Amygdala (tissue), 56 donors: ENCODE measurements at regions not wholly inside any gene's neighbourhood (a gene's known extent, or its start where the extent isn't known, plus 50 kb on each side); places are given as distances from the start of the nearest gene placed in this dataset.
"Not testable (repeated sequence)": the region's sequence is repeated elsewhere in the genome, so short reads cannot be mapped to it uniquely, and the experiment has no call there.

Source experiments
- DNase-seq, 56 donors: peaks; one replicate each; lab custom pipeline; 2025; lab: John Stamatoyannopoulos, UW

GRCh38 chr1:220475608-220476007, 52.3 kb upstream of the MARK1 start:
- not testable (repeated sequence) for DNase-seq

GRCh38 chr1:220475141-220475540, 52.8 kb upstream of the MARK1 start:
- DNase-seq, result not testable (repeated sequence)

GRCh38 chr1:220473440-220473839, 54.5 kb upstream of the MARK1 start:
- DNase-seq, result no peak

GRCh38 chr1:220462752-220463151, 65.2 kb upstream of the MARK1 start:
- DNase-seq, result no peak

GRCh38 chr1:220458936-220459335, 69.0 kb upstream of the MARK1 start:
- DNase-seq, result no peak

- DNase-seq, result no peak
Observed at GRCh38 chr1:220457957-220458609, 69.9 kb upstream of the MARK1 start.

GRCh38 chr1:220455559-220455958, 72.4 kb upstream of the MARK1 start:
- no peak for DNase-seq

GRCh38 chr1:220454155-220454777, 73.7 kb upstream of the MARK1 start:
- DNase-seq, result no peak

- DNase-seq, result no peak
Observed at GRCh38 chr1:220453371-220453770, 74.6 kb upstream of the MARK1 start.

- no peak for DNase-seq
Observed at GRCh38 chr1:220451532-220451931, 76.4 kb upstream of the MARK1 start.

- DNase-seq, result no peak
Observed at GRCh38 chr1:220450927-220451326, 77.0 kb upstream of the MARK1 start.

- no peak for DNase-seq
Observed at GRCh38 chr1:220448217-220448616, 79.7 kb upstream of the MARK1 start.

GRCh38 chr1:220444586-220444985, 83.3 kb upstream of the MARK1 start:
- DNase-seq, result not testable (repeated sequence)

- no peak for DNase-seq
Observed at GRCh38 chr1:220441211-220441610, 86.7 kb upstream of the MARK1 start.

GRCh38 chr1:220438741-220439140, 89.2 kb upstream of the MARK1 start:
- no peak for DNase-seq

- no peak for DNase-seq
Observed at GRCh38 chr1:220432408-220432807, 95.5 kb upstream of the MARK1 start.

- DNase-seq, result peak in 1 of 56 donors; percentile 2
Observed at GRCh38 chr1:220431554-220432239, 96.2 kb upstream of the MARK1 start.

- no peak for DNase-seq
Observed at GRCh38 chr1:220430586-220430985, 97.3 kb upstream of the MARK1 start.

GRCh38 chr1:220430059-220430458, 97.9 kb upstream of the MARK1 start:
- DNase-seq, result no peak

GRCh38 chr1:220426989-220427388, 100.9 kb upstream of the MARK1 start:
- no peak for DNase-seq

- DNase-seq, result no peak
Observed at GRCh38 chr1:220425852-220426251, 102.1 kb upstream of the MARK1 start.

GRCh38 chr1:220421508-220421907, 106.4 kb upstream of the MARK1 start:
- no peak for DNase-seq
